HG02885 (cell line): ENCODE measurements at regions not wholly inside any gene's neighbourhood (a gene's known extent, or its start where the extent isn't known, plus 50 kb on each side); places are given as distances from the start of the nearest gene placed in this dataset.
A peak's percentile ranks its signal among the peaks of the same experiment; 100 is the strongest.

Experiments
- ATAC-seq: cut with Tn5 transposase; IDR thresholded peaks from one replicate; pipeline ENCODE4 v1.9.1; 2021; ENCODE audit warnings: mild to moderate bottlenecking; ENCODE audit not compliant: unreplicated experiment, poor library complexity

GRCh38 chr5:113652161-113652560, 138.7 kb downstream of the YTHDC2 start:
- no peak for ATAC-seq

- ATAC-seq = no peak
These were observed 141.3 kb downstream of the YTHDC2 start for GRCh38 chr5:113654828-113655227.

GRCh38 chr5:113660206-113660605, 146.7 kb downstream of the YTHDC2 start:
- ATAC-seq = no peak

- ATAC-seq = no peak
These were observed 147.3 kb downstream of the YTHDC2 start for GRCh38 chr5:113660706-113661250.

- peak; percentile 76 for ATAC-seq
These were observed 150.5 kb downstream of the YTHDC2 start for GRCh38 chr5:113663879-113664541.

GRCh38 chr5:113673041-113673440, 159.5 kb downstream of the YTHDC2 start:
- ATAC-seq = no peak

- ATAC-seq = no peak
These were observed 161.7 kb downstream of the YTHDC2 start for GRCh38 chr5:113675166-113675565.

GRCh38 chr5:113678202-113678601, 164.7 kb downstream of the YTHDC2 start:
- no peak for ATAC-seq

- peak; percentile 79 for ATAC-seq
These were observed 165.6 kb downstream of the YTHDC2 start for GRCh38 chr5:113678924-113679575.

GRCh38 chr5:113680534-113680933, 167.0 kb downstream of the YTHDC2 start:
- ATAC-seq = no peak

GRCh38 chr5:113682497-113683136, 169.1 kb downstream of the YTHDC2 start:
- no peak for ATAC-seq

GRCh38 chr5:113683211-113683610, 169.7 kb downstream of the YTHDC2 start:
- no peak for ATAC-seq

- ATAC-seq = no peak
These were observed 173.1 kb downstream of the YTHDC2 start for GRCh38 chr5:113686599-113686998.

- ATAC-seq = no peak
These were observed 176.2 kb downstream of the YTHDC2 start for GRCh38 chr5:113689647-113690046.

- no peak for ATAC-seq
These were observed 179.0 kb downstream of the YTHDC2 start for GRCh38 chr5:113692466-113692865.

- no peak for ATAC-seq
These were observed 179.5 kb downstream of the YTHDC2 start for GRCh38 chr5:113692891-113693457.

- ATAC-seq = no peak
These were observed 180.2 kb downstream of the YTHDC2 start for GRCh38 chr5:113693701-113694100.

GRCh38 chr5:113694576-113694975, 181.1 kb downstream of the YTHDC2 start:
- no peak for ATAC-seq

- ATAC-seq = no peak
These were observed 189.8 kb downstream of the YTHDC2 start for GRCh38 chr5:113703266-113703665.

GRCh38 chr5:113705657-113706056, 192.2 kb downstream of the YTHDC2 start:
- no peak for ATAC-seq

- no peak for ATAC-seq
These were observed 199.6 kb downstream of the YTHDC2 start for GRCh38 chr5:113713051-113713450.
